ENCODE measurements at regions not wholly inside any gene's neighbourhood (a gene's known extent, or its start where the extent isn't known, plus 50 kb on each side); places are given as distances from the start of the nearest gene placed in this dataset.
A peak's percentile ranks its signal among the peaks of the same experiment; 100 is the strongest.

DNA sequence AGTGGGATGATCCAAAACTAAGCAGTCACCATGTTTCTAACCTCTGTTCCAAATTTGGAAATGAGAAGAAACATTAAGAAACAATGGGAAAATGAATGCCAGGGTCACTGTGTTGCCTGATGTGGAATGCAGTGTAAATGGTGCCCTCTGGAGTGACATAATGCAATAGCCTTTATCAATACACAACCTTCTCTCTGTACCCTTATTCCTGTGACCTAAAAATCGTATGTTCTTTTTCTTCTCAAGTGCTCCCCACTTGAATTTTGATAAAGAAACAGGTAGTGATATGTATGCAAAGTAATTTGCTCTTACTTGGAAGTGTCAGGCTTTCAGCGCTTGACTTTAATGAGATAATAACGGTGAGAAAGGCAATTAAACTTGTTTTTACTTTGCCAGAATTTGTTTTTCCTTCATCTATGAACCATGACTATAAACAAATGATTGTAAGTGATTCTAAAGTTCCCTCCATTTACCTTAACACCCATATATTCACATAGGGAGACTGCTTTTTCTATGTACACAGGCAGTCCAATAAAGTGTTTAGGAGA is 145.8 kb upstream of the THRB start:
- H3K36me3 ChIP-seq (ENCODE audit: control insufficient read depth in 2 of 2, extremely low read depth in 1 of 2, insufficient read depth in 2 of 2, low read length in 2 of 2), result no peaks in the 10 kb centered on the region
- no TSS peak for BruUV-seq (replicated peaks)
- no peaks in the 10 kb centered on the region for H3K27me3 ChIP-seq (ENCODE audit: control insufficient read depth in 2 of 2, insufficient read depth in 2 of 2, low read length in 2 of 2)
- no peaks in the 10 kb centered on the region for H3K79me2 ChIP-seq (ENCODE audit: control insufficient read depth, insufficient read depth, low read length)
- H3K4me2 ChIP-seq (ENCODE audit: insufficient read depth, low read length), result no peak overlapping the region
- TF ChIP-seq POLR2A (IDR thresholded peaks at IDR 0.05; ENCODE audit: low read depth, low read length), result no peak
- TF ChIP-seq, protein P1, sequence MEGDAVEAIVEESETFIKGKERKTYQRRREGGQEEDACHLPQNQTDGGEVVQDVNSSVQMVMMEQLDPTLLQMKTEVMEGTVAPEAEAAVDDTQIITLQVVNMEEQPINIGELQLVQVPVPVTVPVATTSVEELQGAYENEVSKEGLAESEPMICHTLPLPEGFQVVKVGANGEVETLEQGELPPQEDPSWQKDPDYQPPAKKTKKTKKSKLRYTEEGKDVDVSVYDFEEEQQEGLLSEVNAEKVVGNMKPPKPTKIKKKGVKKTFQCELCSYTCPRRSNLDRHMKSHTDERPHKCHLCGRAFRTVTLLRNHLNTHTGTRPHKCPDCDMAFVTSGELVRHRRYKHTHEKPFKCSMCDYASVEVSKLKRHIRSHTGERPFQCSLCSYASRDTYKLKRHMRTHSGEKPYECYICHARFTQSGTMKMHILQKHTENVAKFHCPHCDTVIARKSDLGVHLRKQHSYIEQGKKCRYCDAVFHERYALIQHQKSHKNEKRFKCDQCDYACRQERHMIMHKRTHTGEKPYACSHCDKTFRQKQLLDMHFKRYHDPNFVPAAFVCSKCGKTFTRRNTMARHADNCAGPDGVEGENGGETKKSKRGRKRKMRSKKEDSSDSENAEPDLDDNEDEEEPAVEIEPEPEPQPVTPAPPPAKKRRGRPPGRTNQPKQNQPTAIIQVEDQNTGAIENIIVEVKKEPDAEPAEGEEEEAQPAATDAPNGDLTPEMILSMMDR (IDR thresholded peaks at IDR 0.05; ENCODE audit: extremely low read depth in 1 of 2, insufficient read depth in 1 of 2, low read depth in 1 of 2, low read length in 2 of 2), result peak; percentile 34 to 58
- no peak overlapping the region for H3K27ac ChIP-seq (ENCODE audit: insufficient read depth, low read depth, low read length)
- DNase-seq (ENCODE audit: low read depth, low spot score) (peak; percentile 63), FAIRE-seq (peak; percentile 85)
- ChIA-PET POLR2A (no interaction called here), CTCF (interaction anchor here (0.9 to 2.1 kb wide), 9 partner anchors 19 to 454 kb away, joined by 3 to 17 read pairs (median 4); no protein-coding TSS in a partner anchor)
- H3K4me1 ChIP-seq (ENCODE audit: control insufficient read depth, extremely low read depth, insufficient read depth, low read length), result peaks cover 9% of the 10 kb centered on the region
- H3K4me3 ChIP-seq (replicated peaks in 1 of 3; ENCODE audit: insufficient read depth in 1 of 3, low read depth in 1 of 3, low read length in 3 of 3), result no peak overlapping the region
- dilution Hi-C loops (cut with MboI; ENCODE audit: extremely low pct_ligation_motif_present, low sequenced_read_pairs) (no loop called here), intact Hi-C loops (cut with micrococcal nuclease) (loop anchor here (1.0 to 2.0 kb wide), 5 partner anchors 118 to 642 kb away; no protein-coding TSS in a partner anchor)
- no peak overlapping the region for H3K9ac ChIP-seq (replicated peaks; ENCODE audit: extremely low read depth, insufficient read depth, low read length)
- no peaks in the 10 kb centered on the region for H3K9me3 ChIP-seq (replicated peaks; ENCODE audit: control insufficient read depth, insufficient read depth, low read length)
- no peaks in the 10 kb centered on the region for H3K9me1 ChIP-seq (replicated peaks; ENCODE audit: control insufficient read depth, extremely low read depth, insufficient read depth, low read length)
- H4K20me1 ChIP-seq (replicated peaks; ENCODE audit: control insufficient read depth, extremely low read depth, insufficient read depth, low read length), result no peaks in the 10 kb centered on the region
- no peak overlapping the region for H2AFZ ChIP-seq (ENCODE audit: low read depth, low read length)

- peak overlapping the region; percentile 40 for H2AFZ ChIP-seq (ENCODE audit: low read depth, low read length)
- peaks cover 0 to 1% of the 10 kb centered on the region in 2 experiments for H3K27me3 ChIP-seq (ENCODE audit: control insufficient read depth in 2 of 2, insufficient read depth in 2 of 2, low read length in 2 of 2)
- FAIRE-seq (no peak), DNase-seq (ENCODE audit: low read depth, low spot score) (peak; percentile 7)
- BruUV-seq (replicated peaks), result no TSS peak
- no peaks in the 10 kb centered on the region for H3K9me3 ChIP-seq (replicated peaks; ENCODE audit: control insufficient read depth, insufficient read depth, low read length)
- H3K27ac ChIP-seq (ENCODE audit: insufficient read depth, low read depth, low read length), result no peak overlapping the region
- ChIA-PET POLR2A (no interaction called here), CTCF (interaction anchor here (1.0 to 2.1 kb wide), 6 partner anchors 21 to 378 kb away, joined by 3 to 17 read pairs (median 6); no protein-coding TSS in a partner anchor)
- H3K36me3 ChIP-seq (ENCODE audit: control insufficient read depth in 2 of 2, extremely low read depth in 1 of 2, insufficient read depth in 2 of 2, low read length in 2 of 2), result no peaks in the 10 kb centered on the region
- TF ChIP-seq POLR2AphosphoS5 (IDR thresholded peaks at IDR 0.05; ENCODE audit: insufficient read depth, low read depth, low read length) (no peak), GATA2 (IDR thresholded peaks at IDR 0.05; ENCODE audit: insufficient read depth, insufficient read length, low read depth, low read length) (no peak), EZH2 (IDR thresholded peaks at IDR 0.05; ENCODE audit: borderline replicate concordance, low read depth, low read length, severe bottlenecking) (no peak), JUN (IDR thresholded peaks at IDR 0.05; ENCODE audit: borderline replicate concordance, insufficient read depth, insufficient read length, low read depth) (no peak)
- H3K4me2 ChIP-seq (ENCODE audit: insufficient read depth, low read length), result peak overlapping the region; percentile 53
- H3K4me3 ChIP-seq (replicated peaks in 1 of 3; ENCODE audit: insufficient read depth in 1 of 3, low read depth in 1 of 3, low read length in 3 of 3), result no peak overlapping the region
- dilution Hi-C loops (cut with MboI; ENCODE audit: extremely low pct_ligation_motif_present, low sequenced_read_pairs) (no loop called here), intact Hi-C loops (cut with micrococcal nuclease) (loop anchor here (2.0 kb wide), 2 partner anchors 119 to 643 kb away; no protein-coding TSS in a partner anchor)
- H4K20me1 ChIP-seq (replicated peaks; ENCODE audit: control insufficient read depth, extremely low read depth, insufficient read depth, low read length), result no peaks in the 10 kb centered on the region
- H3K79me2 ChIP-seq (ENCODE audit: control insufficient read depth, insufficient read depth, low read length), result no peaks in the 10 kb centered on the region
- H3K9ac ChIP-seq (replicated peaks; ENCODE audit: extremely low read depth, insufficient read depth, low read length), result no peak overlapping the region
- peaks cover 9% of the 10 kb centered on the region for H3K4me1 ChIP-seq (ENCODE audit: control insufficient read depth, extremely low read depth, insufficient read depth, low read length)
- H3K9me1 ChIP-seq (replicated peaks; ENCODE audit: control insufficient read depth, extremely low read depth, insufficient read depth, low read length), result no peaks in the 10 kb centered on the region
Measured at GRCh38 chr3:24641628-24642027, 147.0 kb upstream of the THRB start.

All from endothelial cell of umbilical vein (primary cell).